Stomach (tissue), 8 donors: ENCODE measurements at regions not wholly inside any gene's neighbourhood (a gene's known extent, or its start where the extent isn't known, plus 50 kb on each side); places are given as distances from the start of the nearest gene placed in this dataset.

Source experiments
- DNase-seq, 2 donors: peaks; one replicate each; pipeline versions ENCODE4 v3.0.0 to v3.0.0-alpha.2; 2013 to 2019
- H3K27ac ChIP-seq, 5 donors: fragments of 200-600 bp in 4 of 5; sonication (generic) in 4 of 5; one replicate each; pipeline ENCODE4 v1.5.1; 2013 to 2019; ENCODE audit warnings: mild to moderate bottlenecking in 1 of 5, moderate library complexity in 1 of 5
- H3K27me3 ChIP-seq, 3 donors: fragments of 200-600 bp; sonication (generic); one replicate each; pipeline ENCODE4 v1.5.1; 2017 to 2019; ENCODE audit warnings: mixed run types in 1 of 3
- H3K36me3 ChIP-seq, 4 donors: fragments of 200-600 bp; sonication (generic); 1 replicate in 3 of 4; 2 replicates in 1 of 4; pipeline ENCODE4 v1.5.1; 2016 to 2019
- H3K4me1 ChIP-seq, 4 donors: fragments of 200-600 bp; sonication (generic); one replicate each; pipeline ENCODE4 v1.5.1; 2016 to 2019
- H3K4me3 ChIP-seq, 4 donors: fragments of 200-600 bp; sonication (generic) in 3 of 4; one replicate each; pipeline ENCODE4 v1.5.1; 2016 to 2019; ENCODE audit warnings: mild to moderate bottlenecking in 1 of 4
- H3K9me3 ChIP-seq, 4 donors: fragments of 200-600 bp; sonication (generic); one replicate each; pipeline ENCODE4 v1.5.1; 2016 to 2019
- EP300 ChIP-seq: sonication (generic); formaldehyde crosslinking; IDR thresholded peaks from one replicate; pipeline ENCODE4 v1.6.1; 2017; ENCODE audit warnings: antibody characterized with exemption
- POLR2A ChIP-seq, 4 donors: fragments of 450-650 bp; IDR thresholded peaks; one replicate each; pipeline ENCODE4 v1.6.1; 2016; ENCODE audit warnings: antibody characterized with exemption in 4 of 4, control low read depth in 2 of 4, mild to moderate bottlenecking in 1 of 4, moderate library complexity in 1 of 4
- POLR2AphosphoS5 ChIP-seq, 3 donors: sonication (generic); formaldehyde crosslinking; IDR thresholded peaks; one replicate each; pipeline ENCODE4 v1.6.1; 2016; ENCODE audit warnings: antibody characterized with exemption in 3 of 3
- WGBS, 5 donors: extraction: QIAGEN DNeasy Blood & Tissue Kit in 3 of 5; methylation state at CpG; one replicate each; pipeline versions ENCODE4 v1.1.5 to v1.1.7; 2013 to 2018; 5-methylcytosine and 5-hydroxymethylcytosine counted together
- intact Hi-C: fragments of 100-400 bp; cut with DNase I; formaldehyde crosslinking; loops from one replicate; pipeline ENCODE4 v1.15.1; 2023; ENCODE audit warnings: low total_unique reads
- TF ChIP-seq, protein P1 (sequence below), 7 experiments: fragments of 450-650 bp in 4 of 7; fragments of 200-600 bp in 3 of 7; sonication (generic) in 3 of 7; IDR thresholded peaks; one replicate each; pipeline ENCODE4 v1.5.1; 2016 to 2019; ENCODE audit warnings: antibody characterized with exemption in 7 of 7, control low read depth in 2 of 7, mild to moderate bottlenecking in 1 of 7
- donor health status: healthy with polysubstance abuse.
- donor health status: Bipolar disorder and iron deficiency.
- donor health status: healthy.

- no peak overlapping the region for H3K27ac ChIP-seq
- WGBS, 5 donors: 77 to 88% (median 83%) methylated on average over 4 of the region's 4 CpGs
- no peaks in the 10 kb centered on the region for H3K9me3 ChIP-seq
- intact Hi-C loops: no loop called here
- H3K4me3 ChIP-seq: no peak overlapping the region
- DNase-seq: no peak
- no peaks in the 10 kb centered on the region for H3K27me3 ChIP-seq
- no peak for TF ChIP-seq POLR2AphosphoS5 (IDR thresholded peaks at IDR 0.05)
- H3K4me1 ChIP-seq: no peaks in the 10 kb centered on the region
- H3K36me3 ChIP-seq: no peaks in the 10 kb centered on the region
Measured at GRCh38 chr3:81003817-81004216, 757.6 kb downstream of the GBE1 start.

GRCh38 chr3:81003008-81003645 is 758.3 kb downstream of the GBE1 start:
- DNase-seq: no peak
- WGBS, 5 donors: 0 to 92% (median 61%) methylated on average over 1 of the region's 1 CpG
- Histone ChIP-seq H3K27ac (no peak overlapping the region), H3K27me3 (no peaks in the 10 kb centered on the region), H3K9me3 (no peaks in the 10 kb centered on the region), H3K36me3 (no peaks in the 10 kb centered on the region), H3K4me1 (no peaks in the 10 kb centered on the region), H3K4me3 (no peak overlapping the region)
- TF ChIP-seq, protein P1, sequence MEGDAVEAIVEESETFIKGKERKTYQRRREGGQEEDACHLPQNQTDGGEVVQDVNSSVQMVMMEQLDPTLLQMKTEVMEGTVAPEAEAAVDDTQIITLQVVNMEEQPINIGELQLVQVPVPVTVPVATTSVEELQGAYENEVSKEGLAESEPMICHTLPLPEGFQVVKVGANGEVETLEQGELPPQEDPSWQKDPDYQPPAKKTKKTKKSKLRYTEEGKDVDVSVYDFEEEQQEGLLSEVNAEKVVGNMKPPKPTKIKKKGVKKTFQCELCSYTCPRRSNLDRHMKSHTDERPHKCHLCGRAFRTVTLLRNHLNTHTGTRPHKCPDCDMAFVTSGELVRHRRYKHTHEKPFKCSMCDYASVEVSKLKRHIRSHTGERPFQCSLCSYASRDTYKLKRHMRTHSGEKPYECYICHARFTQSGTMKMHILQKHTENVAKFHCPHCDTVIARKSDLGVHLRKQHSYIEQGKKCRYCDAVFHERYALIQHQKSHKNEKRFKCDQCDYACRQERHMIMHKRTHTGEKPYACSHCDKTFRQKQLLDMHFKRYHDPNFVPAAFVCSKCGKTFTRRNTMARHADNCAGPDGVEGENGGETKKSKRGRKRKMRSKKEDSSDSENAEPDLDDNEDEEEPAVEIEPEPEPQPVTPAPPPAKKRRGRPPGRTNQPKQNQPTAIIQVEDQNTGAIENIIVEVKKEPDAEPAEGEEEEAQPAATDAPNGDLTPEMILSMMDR (IDR thresholded peaks at IDR 0.05): no peak
- TF ChIP-seq POLR2A (IDR thresholded peaks at IDR 0.05): no peak
- TF ChIP-seq EP300: no peak
- no peak for TF ChIP-seq POLR2AphosphoS5 (IDR thresholded peaks at IDR 0.05)
- intact Hi-C loops: no loop called here

DNA sequence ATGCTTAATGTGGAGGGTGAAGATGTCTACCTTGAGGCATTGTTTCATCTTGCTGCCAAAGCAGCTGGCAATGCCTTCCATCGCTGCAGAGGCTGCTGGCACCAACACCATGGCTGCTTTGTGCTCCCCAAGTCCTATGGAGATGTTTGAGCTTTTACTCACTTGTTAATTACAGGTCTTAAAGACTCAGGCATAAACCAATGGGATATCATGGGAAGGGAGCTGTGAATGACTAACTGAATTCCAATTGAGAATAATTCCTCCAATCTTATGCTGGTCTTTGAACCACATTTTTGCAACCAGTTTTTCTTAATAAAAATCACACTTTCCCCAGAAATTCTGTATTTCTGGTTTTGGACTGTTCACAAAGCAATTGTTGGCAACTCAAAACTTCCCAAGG is 762.0 kb downstream of the GBE1 start:
- 80 to 95% (median 89%) methylated on average over 1 of the region's 1 CpG for WGBS, 5 donors
- intact Hi-C loops: no loop called here
- Histone ChIP-seq H3K4me1 (no peaks in the 10 kb centered on the region), H3K27me3 (no peaks in the 10 kb centered on the region), H3K36me3 (no peaks in the 10 kb centered on the region), H3K4me3 (no peak overlapping the region), H3K9me3 (no peaks in the 10 kb centered on the region), H3K27ac (no peak overlapping the region)
- DNase-seq: no peak
- no peak for TF ChIP-seq POLR2A (IDR thresholded peaks at IDR 0.05)
- TF ChIP-seq, protein P1 (IDR thresholded peaks at IDR 0.05): no peak
- TF ChIP-seq EP300: no peak
- no peak for TF ChIP-seq POLR2AphosphoS5 (IDR thresholded peaks at IDR 0.05)

GRCh38 chr3:80998022-80998421 is 763.4 kb downstream of the GBE1 start:
- no peaks in the 10 kb centered on the region for H3K9me3 ChIP-seq
- DNase-seq: no peak
- no peak overlapping the region for H3K27ac ChIP-seq
- TF ChIP-seq, protein P1 (IDR thresholded peaks at IDR 0.05): no peak
- TF ChIP-seq POLR2A (IDR thresholded peaks at IDR 0.05): no peak
- TF ChIP-seq EP300: no peak
- no peak for TF ChIP-seq POLR2AphosphoS5 (IDR thresholded peaks at IDR 0.05)
- intact Hi-C loops: no loop called here
- no peaks in the 10 kb centered on the region for H3K36me3 ChIP-seq
- H3K27me3 ChIP-seq: no peaks in the 10 kb centered on the region
- 91 to 98% (median 97%) methylated on average over 2 of the region's 2 CpGs for WGBS, 5 donors
- peaks cover 0 to 1% (median 0%) of the 10 kb centered on the region in 4 donors for H3K4me1 ChIP-seq
- no peak overlapping the region for H3K4me3 ChIP-seq

- no peak for DNase-seq
- Histone ChIP-seq H3K4me3 (no peak overlapping the region), H3K27me3 (no peaks in the 10 kb centered on the region), H3K27ac (no peak overlapping the region), H3K9me3 (no peaks in the 10 kb centered on the region), H3K36me3 (no peaks in the 10 kb centered on the region), H3K4me1 (peaks cover 0 to 4% (median 0%) of the 10 kb centered on the region in 4 donors)
- TF ChIP-seq POLR2A (IDR thresholded peaks at IDR 0.05) (no peak), EP300 (no peak), POLR2AphosphoS5 (IDR thresholded peaks at IDR 0.05) (no peak)
- TF ChIP-seq, protein P1 (IDR thresholded peaks at IDR 0.05): no peak
- 17 to 46% (median 43%) methylated on average over 3 of the region's 3 CpGs for WGBS, 5 donors
- intact Hi-C loops: no loop called here
Measured at GRCh38 chr3:80997622-80998021, 763.8 kb downstream of the GBE1 start.
